ENCODE measurements at regions not wholly inside any gene's neighbourhood (a gene's known extent, or its start where the extent isn't known, plus 50 kb on each side); places are given as distances from the start of the nearest gene placed in this dataset.

DNA sequence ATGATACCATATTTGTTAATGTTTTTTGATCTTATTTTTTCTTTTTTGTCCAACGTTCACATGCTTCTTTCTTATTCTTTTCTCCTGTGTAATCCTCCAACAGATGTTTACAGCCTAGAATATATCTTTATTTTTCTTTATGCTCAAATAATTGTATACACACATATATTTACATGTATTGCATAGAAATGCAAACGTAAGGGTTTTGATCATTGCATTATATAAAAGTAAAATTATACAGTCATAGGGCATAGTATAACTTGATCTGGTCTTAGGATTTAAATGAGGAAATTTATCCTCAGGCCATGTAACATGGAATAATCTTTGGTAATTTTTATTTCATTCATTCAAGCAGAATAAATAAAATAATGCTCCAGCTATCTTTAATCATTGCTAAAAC, 84.9 kb upstream of the EEF1E1 start:
- Histone ChIP-seq H3K79me1 (ENCODE audit: low read length) (peaks cover 23% of the 10 kb centered on the region), H3K18ac (ENCODE audit: low read length) (no peak overlapping the region), H3K4me2 (ENCODE audit: low read length) (no peak overlapping the region), H2AK5ac (ENCODE audit: low read length) (no peak overlapping the region), H2BK120ac (ENCODE audit: insufficient read depth, low read length, poor library complexity) (no peak overlapping the region), H3K36me3 (ENCODE audit: control insufficient read depth in 1 of 2, insufficient read depth in 2 of 2, low read length in 2 of 2) (no peaks in the 10 kb centered on the region), H2BK12ac (ENCODE audit: low read length) (no peak overlapping the region), H2BK5ac (ENCODE audit: low read depth, low read length, poor library complexity) (no peak overlapping the region), H3K9me3 (ENCODE audit: insufficient read depth, low read depth, low read length) (no peaks in the 10 kb centered on the region), H3K79me2 (ENCODE audit: control insufficient read depth, insufficient read depth, low read length, poor library complexity) (no peaks in the 10 kb centered on the region), H4K12ac (ENCODE audit: low read depth, low read length) (no peak overlapping the region), H3K23ac (ENCODE audit: low read length) (no peak overlapping the region), H4K91ac (ENCODE audit: low read depth, low read length) (no peak overlapping the region), H3K4me3 (ENCODE audit: low read depth, low read length) (no peak overlapping the region), H3K9ac (ENCODE audit: low read length) (no peak overlapping the region), H2AFZ (ENCODE audit: insufficient read depth, low read length, poor library complexity) (no peak overlapping the region), H4K8ac (ENCODE audit: low read depth, low read length) (no peak overlapping the region), H3K27me3 (ENCODE audit: insufficient read depth, low read length) (no peaks in the 10 kb centered on the region), H3K14ac (ENCODE audit: low read length) (no peak overlapping the region), H3K27ac (ENCODE audit: low read depth, low read length) (no peak overlapping the region), H3K4ac (ENCODE audit: low read depth, low read length) (no peak overlapping the region), H3K4me1 (ENCODE audit: control insufficient read depth in 1 of 2, insufficient read depth in 2 of 2, low read length in 2 of 2) (peaks cover 9 to 10% of the 10 kb centered on the region in 2 experiments)
- WGBS (ENCODE audit: extremely low coverage, insufficient coverage, insufficient read length) = no CpG with 5 or more reads among the region's 2 CpGs
- no peak for DNase-seq

DNA sequence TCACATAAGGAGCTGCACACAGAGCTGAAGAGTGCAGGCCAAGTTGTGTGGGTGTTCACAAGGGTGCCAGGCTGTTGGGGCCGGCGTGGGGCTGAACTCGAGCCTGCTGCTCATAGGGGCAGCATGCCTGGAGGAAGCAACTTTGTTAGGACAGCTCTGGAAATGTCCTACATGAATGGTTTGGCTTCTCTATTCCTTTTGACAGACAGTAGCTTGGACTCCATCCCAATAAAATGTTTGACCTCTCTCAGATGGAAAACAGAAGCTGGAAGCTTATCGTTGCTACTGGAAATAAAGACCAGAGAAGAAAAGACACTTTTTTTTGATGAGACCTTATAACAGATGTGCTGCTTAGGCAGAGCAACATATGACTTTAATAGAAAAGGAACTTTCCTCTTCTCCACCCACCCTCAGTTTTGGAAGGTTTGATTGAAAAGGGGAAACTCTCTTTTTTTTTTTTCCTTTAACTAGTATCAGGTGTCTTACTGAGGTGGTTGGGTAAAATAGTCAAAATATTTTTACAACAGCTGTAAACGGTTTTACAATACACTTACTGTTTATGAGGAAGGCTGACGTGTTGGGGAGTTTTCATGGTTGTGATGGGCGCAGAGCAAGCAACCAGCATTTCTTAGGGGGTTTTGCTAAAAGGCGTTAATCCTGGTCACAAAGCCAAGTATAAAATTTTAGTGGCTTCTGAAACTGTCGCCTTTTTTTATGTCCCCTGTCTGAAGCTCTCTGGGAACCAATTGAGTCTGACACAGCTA, 80.7 kb upstream of the EEF1E1 start:
- Histone ChIP-seq H3K4me3 (ENCODE audit: low read depth, low read length) (no peak overlapping the region), H2BK5ac (ENCODE audit: low read depth, low read length, poor library complexity) (peak overlapping the region; percentile 89), H3K4ac (ENCODE audit: low read depth, low read length) (peak overlapping the region; percentile 72), H3K79me1 (ENCODE audit: low read length) (peaks cover 39% of the 10 kb centered on the region), H3K14ac (ENCODE audit: low read length) (peak overlapping the region; percentile 76), H2AK5ac (ENCODE audit: low read length) (peak overlapping the region; percentile 65), H3K27ac (ENCODE audit: low read depth, low read length) (peak overlapping the region; percentile 56), H4K91ac (ENCODE audit: low read depth, low read length) (peak overlapping the region; percentile 96), H3K4me2 (ENCODE audit: low read length) (no peak overlapping the region), H4K12ac (ENCODE audit: low read depth, low read length) (no peak overlapping the region), H2AFZ (ENCODE audit: insufficient read depth, low read length, poor library complexity) (no peak overlapping the region), H3K4me1 (ENCODE audit: control insufficient read depth in 1 of 2, insufficient read depth in 2 of 2, low read length in 2 of 2) (peaks cover 20 to 25% of the 10 kb centered on the region in 2 experiments), H3K18ac (ENCODE audit: low read length) (peak overlapping the region; percentile 63), H3K36me3 (ENCODE audit: control insufficient read depth in 1 of 2, insufficient read depth in 2 of 2, low read length in 2 of 2) (no peaks in the 10 kb centered on the region), H4K8ac (ENCODE audit: low read depth, low read length) (peak overlapping the region; percentile 37), H2BK120ac (ENCODE audit: insufficient read depth, low read length, poor library complexity) (peak overlapping the region; percentile 92), H3K27me3 (ENCODE audit: insufficient read depth, low read length) (no peaks in the 10 kb centered on the region), H3K79me2 (ENCODE audit: control insufficient read depth, insufficient read depth, low read length, poor library complexity) (peaks cover 6% of the 10 kb centered on the region), H3K9me3 (ENCODE audit: insufficient read depth, low read depth, low read length) (no peaks in the 10 kb centered on the region), H3K23ac (ENCODE audit: low read length) (no peak overlapping the region), H3K9ac (ENCODE audit: low read length) (no peak overlapping the region), H2BK12ac (ENCODE audit: low read length) (peak overlapping the region; percentile 91)
- WGBS (ENCODE audit: extremely low coverage, insufficient coverage, insufficient read length) = no CpG with 5 or more reads among the region's 9 CpGs
- no peak for DNase-seq

DNA sequence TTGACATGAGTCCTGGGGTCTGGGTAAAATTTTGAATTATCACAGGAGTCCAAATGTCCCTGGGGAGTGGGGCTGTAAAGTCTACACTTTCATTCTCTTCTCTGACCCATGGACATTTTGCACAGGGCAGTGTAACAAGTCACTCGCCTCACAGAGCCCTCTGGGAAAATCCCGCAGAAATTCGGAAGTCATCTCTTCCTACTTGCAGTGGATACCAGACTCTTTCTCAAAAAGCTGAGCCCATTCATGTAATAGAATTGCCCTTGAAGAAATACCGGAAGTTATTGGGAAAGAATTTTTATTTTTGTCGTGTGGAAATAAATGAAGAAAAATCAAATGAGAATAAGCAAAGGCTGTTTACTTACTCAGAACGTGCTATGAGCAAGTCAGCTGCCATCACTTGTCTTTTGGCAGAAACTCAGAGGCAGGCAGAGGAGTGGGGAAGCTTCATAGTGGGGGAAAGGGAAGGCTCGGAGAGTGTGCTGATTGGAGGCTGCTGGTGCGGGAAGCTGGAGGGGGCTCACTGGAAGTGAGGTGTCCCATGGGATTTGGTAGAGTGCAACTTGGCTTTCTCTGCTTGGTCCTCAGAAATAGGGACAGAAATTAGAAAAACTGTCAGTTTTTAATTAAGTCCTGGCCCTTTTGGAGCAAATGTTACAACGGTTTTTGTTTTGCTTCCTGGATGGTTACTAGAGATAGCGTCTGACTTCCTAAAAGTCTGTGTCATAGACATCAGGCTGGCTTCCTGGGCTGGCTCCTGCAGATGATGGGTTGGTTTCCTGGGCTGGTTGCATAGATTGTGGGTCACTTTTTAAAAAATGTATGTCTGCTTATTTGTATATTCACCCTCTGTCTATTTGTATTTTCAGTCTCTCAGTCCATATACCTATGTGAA, 79.8 kb upstream of the EEF1E1 start:
- no peaks in the 10 kb centered on the region for H3K36me3 ChIP-seq (ENCODE audit: control insufficient read depth in 1 of 2, insufficient read depth in 2 of 2, low read length in 2 of 2)
- H2BK5ac ChIP-seq (ENCODE audit: low read depth, low read length, poor library complexity) = peak overlapping the region; percentile 94
- H3K4me1 ChIP-seq (ENCODE audit: control insufficient read depth in 1 of 2, insufficient read depth in 2 of 2, low read length in 2 of 2) = peaks cover 23 to 30% of the 10 kb centered on the region in 2 experiments
- H3K4me2 ChIP-seq (ENCODE audit: low read length) = no peak overlapping the region
- DNase-seq = peak in 1 of 2 donors; percentile 34
- peak overlapping the region; percentile 91 for H2AK5ac ChIP-seq (ENCODE audit: low read length)
- H4K8ac ChIP-seq (ENCODE audit: low read depth, low read length) = peak overlapping the region; percentile 68
- peak overlapping the region; percentile 93 for H3K14ac ChIP-seq (ENCODE audit: low read length)
- H3K27ac ChIP-seq (ENCODE audit: low read depth, low read length) = peak overlapping the region; percentile 99
- H2BK120ac ChIP-seq (ENCODE audit: insufficient read depth, low read length, poor library complexity) = peak overlapping the region; percentile 97
- peak overlapping the region; percentile 96 for H4K91ac ChIP-seq (ENCODE audit: low read depth, low read length)
- WGBS (ENCODE audit: extremely low coverage, insufficient coverage, insufficient read length) = 100% methylated on average over 1 of the region's 10 CpGs
- H3K27me3 ChIP-seq (ENCODE audit: insufficient read depth, low read length) = no peaks in the 10 kb centered on the region
- peaks cover 43% of the 10 kb centered on the region for H3K79me1 ChIP-seq (ENCODE audit: low read length)
- no peak overlapping the region for H4K12ac ChIP-seq (ENCODE audit: low read depth, low read length)
- H3K4ac ChIP-seq (ENCODE audit: low read depth, low read length) = peak overlapping the region; percentile 76
- H3K79me2 ChIP-seq (ENCODE audit: control insufficient read depth, insufficient read depth, low read length, poor library complexity) = peaks cover 6% of the 10 kb centered on the region
- peak overlapping the region; percentile 99 for H2BK12ac ChIP-seq (ENCODE audit: low read length)
- H3K23ac ChIP-seq (ENCODE audit: low read length) = no peak overlapping the region
- peak overlapping the region; percentile 43 for H2AFZ ChIP-seq (ENCODE audit: insufficient read depth, low read length, poor library complexity)
- no peaks in the 10 kb centered on the region for H3K9me3 ChIP-seq (ENCODE audit: insufficient read depth, low read depth, low read length)
- H3K18ac ChIP-seq (ENCODE audit: low read length) = peak overlapping the region; percentile 92
- H3K9ac ChIP-seq (ENCODE audit: low read length) = no peak overlapping the region
- no peak overlapping the region for H3K4me3 ChIP-seq (ENCODE audit: low read depth, low read length)

DNA sequence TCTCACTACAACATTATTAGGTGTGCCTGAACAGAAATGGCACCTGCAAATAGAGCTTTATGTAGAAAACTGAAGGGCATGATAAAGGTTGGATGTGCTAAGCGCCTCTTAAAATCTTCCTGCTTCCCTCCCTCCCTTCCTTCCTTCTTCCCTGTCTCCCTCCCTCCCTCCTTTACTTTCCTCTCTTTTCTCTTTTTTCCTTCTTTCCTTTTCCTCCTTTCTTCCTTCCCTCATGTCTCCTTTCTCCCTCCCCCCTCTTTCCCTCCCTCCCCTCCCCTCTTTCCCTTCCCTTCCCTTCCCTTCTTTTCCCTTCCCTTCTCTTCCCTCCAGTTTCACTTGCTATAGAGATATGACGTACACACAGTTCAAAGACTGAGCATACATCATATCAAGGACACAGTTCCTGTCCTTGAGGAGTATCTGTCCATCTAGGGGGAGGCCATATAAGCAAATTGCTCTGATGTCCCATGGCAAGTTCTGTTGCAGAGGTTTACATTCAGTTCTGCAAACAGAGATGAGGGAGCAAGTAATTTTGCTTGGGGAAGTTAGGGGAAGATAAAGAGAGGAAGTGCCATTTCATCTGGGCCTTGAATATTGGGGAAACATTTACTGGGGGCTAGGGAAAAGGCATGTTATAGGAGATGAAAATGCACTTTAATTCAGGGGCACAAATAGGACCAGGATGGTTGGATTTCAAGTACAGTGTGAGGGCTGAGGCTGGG, 79.0 kb upstream of the EEF1E1 start:
- Histone ChIP-seq H3K27ac (ENCODE audit: low read depth, low read length) (peak overlapping the region; percentile 99), H4K12ac (ENCODE audit: low read depth, low read length) (no peak overlapping the region), H3K23ac (ENCODE audit: low read length) (no peak overlapping the region), H4K8ac (ENCODE audit: low read depth, low read length) (peak overlapping the region; percentile 40), H2AK5ac (ENCODE audit: low read length) (peak overlapping the region; percentile 81), H3K4me1 (ENCODE audit: control insufficient read depth in 1 of 2, insufficient read depth in 2 of 2, low read length in 2 of 2) (peaks cover 23 to 35% of the 10 kb centered on the region in 2 experiments), H3K79me2 (ENCODE audit: control insufficient read depth, insufficient read depth, low read length, poor library complexity) (peaks cover 6% of the 10 kb centered on the region), H2BK12ac (ENCODE audit: low read length) (peak overlapping the region; percentile 94), H3K79me1 (ENCODE audit: low read length) (peaks cover 48% of the 10 kb centered on the region), H3K27me3 (ENCODE audit: insufficient read depth, low read length) (no peaks in the 10 kb centered on the region), H2BK5ac (ENCODE audit: low read depth, low read length, poor library complexity) (peak overlapping the region; percentile 94), H3K9me3 (ENCODE audit: insufficient read depth, low read depth, low read length) (no peaks in the 10 kb centered on the region), H3K4me2 (ENCODE audit: low read length) (no peak overlapping the region), H3K36me3 (ENCODE audit: control insufficient read depth in 1 of 2, insufficient read depth in 2 of 2, low read length in 2 of 2) (no peaks in the 10 kb centered on the region), H3K9ac (ENCODE audit: low read length) (no peak overlapping the region), H4K91ac (ENCODE audit: low read depth, low read length) (peak overlapping the region; percentile 96), H3K18ac (ENCODE audit: low read length) (peak overlapping the region; percentile 63), H3K14ac (ENCODE audit: low read length) (peak overlapping the region; percentile 80), H2AFZ (ENCODE audit: insufficient read depth, low read length, poor library complexity) (peak overlapping the region; percentile 5), H3K4me3 (ENCODE audit: low read depth, low read length) (no peak overlapping the region), H2BK120ac (ENCODE audit: insufficient read depth, low read length, poor library complexity) (peak overlapping the region; percentile 97), H3K4ac (ENCODE audit: low read depth, low read length) (peak overlapping the region; percentile 77)
- DNase-seq = no peak
- WGBS (ENCODE audit: extremely low coverage, insufficient coverage, insufficient read length) = no CpG with 5 or more reads among the region's 2 CpGs
